NCI-H2107 treated with DMSO at 0.1 percent for 48 hours (cell line): ENCODE measurements at regions not wholly inside any gene's neighbourhood (a gene's known extent, or its start where the extent isn't known, plus 50 kb on each side); places are given as distances from the start of the nearest gene placed in this dataset.

Experiments used
- DNase-seq: peaks from one replicate; lab custom pipeline; 2025; ENCODE audit not compliant: unreplicated experiment; lab: John Stamatoyannopoulos, UW

DNA sequence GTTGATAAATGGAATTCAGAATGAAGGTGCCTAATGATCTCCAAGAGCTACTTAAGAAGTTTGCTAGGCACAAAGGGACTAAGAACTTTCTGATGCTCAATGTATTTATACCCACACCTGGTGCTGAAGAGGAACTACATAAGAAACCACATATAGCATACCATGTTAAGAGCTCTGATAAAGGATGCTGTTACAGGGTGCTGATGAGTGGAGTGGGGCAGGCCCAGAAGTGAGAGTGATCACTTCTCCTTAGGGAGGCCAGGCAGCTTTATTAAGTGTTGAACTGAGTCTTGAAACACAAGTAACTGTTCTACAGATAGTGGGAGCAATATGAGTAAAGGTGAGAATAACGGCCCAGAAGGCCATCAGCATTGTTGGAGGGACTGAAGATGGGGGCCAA lies 68.3 kb upstream of the CHRDL1 start:
- DNase-seq: no peak

DNA sequence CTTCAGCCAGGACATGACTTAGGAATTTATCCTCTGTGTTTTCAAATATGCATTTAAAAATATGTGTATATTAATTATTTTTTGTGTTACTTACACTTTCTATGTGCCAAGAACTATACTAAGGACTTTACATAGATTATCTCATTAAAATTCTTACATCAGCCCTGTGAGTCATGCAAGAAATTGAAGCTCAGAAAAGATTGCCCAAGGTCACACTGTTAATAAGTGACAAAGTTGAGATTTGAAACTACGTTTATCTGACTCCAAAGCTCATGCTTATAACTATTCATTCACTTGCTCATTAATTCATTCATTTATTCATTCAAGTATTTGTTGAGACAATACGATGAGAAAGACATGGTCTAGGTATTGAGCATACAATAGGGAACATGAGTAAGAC lies 62.9 kb upstream of the CHRDL1 start:
- DNase-seq: no peak

DNA sequence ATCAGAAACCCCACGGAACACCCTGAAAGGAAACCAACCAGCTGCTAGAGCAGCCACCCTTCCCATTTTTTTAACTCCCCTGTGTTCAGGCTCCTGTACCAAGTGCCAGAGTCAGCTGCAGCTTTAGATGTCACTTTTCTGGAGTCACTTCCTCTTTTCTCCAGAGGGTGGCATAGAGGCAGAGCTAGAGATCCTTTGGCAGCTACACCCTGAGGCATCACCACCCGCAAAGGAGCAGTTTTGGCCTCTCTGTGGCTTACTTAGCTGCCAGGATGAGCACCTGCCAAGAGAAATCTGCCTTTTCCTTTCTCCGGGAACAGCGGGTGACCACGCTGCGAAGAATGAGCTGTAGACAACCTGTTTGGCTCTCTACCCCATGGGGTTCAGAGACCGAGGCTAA lies 58.0 kb upstream of the CHRDL1 start:
- DNase-seq: peak; percentile 56

DNA sequence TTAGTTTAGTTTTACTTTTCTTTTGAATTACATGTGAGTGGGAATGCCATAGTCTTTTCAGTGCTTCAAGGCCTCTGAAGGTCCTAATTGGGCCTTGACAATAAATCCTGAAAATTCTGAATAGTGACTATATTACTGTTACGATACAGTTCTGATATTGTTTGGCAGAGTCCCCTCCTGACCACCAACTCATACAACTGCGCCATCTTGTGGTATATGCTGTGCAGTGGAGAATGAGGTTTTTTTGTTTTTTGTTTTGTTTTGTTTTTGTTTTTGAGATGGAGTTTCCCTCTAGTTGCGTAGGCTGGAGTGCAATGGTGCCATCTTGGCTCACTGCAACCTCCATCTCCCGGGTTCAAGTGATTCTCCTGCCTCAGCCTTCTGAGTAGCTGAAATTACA lies 56.6 kb upstream of the CHRDL1 start:
- peak; percentile 1 for DNase-seq

DNA sequence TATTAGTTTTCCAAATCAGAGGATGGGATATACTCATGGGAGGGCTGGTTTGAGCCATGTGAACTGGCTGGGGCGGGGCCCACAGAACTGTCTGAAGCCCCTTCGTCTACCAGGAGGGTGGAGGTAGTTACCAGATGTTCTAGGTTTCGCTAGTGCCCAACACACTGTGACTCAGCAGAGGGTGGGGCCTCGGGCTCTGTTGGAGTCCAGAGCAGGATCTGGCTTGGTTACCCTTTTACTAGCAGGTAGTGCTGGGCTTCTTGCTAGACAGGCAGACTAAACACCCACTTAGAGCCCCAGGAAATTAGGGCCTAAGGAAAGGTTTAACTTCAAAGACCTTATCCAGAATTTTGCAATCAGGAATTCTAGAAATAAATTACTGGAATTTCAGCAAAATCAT lies 56.2 kb upstream of the CHRDL1 start:
- DNase-seq: no peak

GRCh38 chrX:110847334-110847733 lies 51.7 kb upstream of the CHRDL1 start:
- peak; percentile 58 for DNase-seq

DNA sequence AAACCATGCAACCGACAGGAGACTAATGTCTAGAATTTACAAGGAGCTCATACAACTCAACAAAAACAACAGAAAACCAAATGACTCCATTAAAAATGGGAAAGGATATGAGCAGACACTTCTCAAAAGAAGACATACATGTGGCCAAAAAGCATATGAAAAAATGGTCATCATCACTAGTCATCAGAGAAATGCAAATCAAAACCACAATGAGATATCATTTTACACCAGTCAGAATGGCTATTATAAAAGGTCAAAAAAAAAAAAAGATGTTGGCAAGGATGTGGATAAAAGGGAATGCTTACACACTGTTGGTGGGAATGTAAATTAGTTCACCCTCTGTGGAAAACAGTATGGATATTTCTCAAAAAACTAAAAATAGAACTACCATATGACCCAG lies 50.5 kb upstream of the CHRDL1 start:
- DNase-seq: no peak
